Upper lobe of right lung (tissue), 1 donor: ENCODE measurements at regions not wholly inside any gene's neighbourhood (a gene's known extent, or its start where the extent isn't known, plus 50 kb on each side); places are given as distances from the start of the nearest gene placed in this dataset.
A peak's percentile ranks its signal among the peaks of the same experiment; 100 is the strongest.
"Not testable (repeated sequence)": the region's sequence is repeated elsewhere in the genome, so short reads cannot be mapped to it uniquely, and the experiment has no call there.

Experiments
- ATAC-seq: fragments of 200-7000 bp; cut with Tn5 transposase; one replicate; pipeline ENCODE4 v1.9.1; 2020; ENCODE audit warnings: mild to moderate bottlenecking, moderate library complexity
- DNase-seq: peaks from one replicate; pipeline ENCODE4 v3.0.0-alpha.2; 2020
- H3K27ac ChIP-seq: fragments of 200-600 bp; one replicate; pipeline ENCODE4 v1.8.0; 2022
- H3K27me3 ChIP-seq: fragments of 200-600 bp; one replicate; pipeline ENCODE4 v1.8.0; 2022; ENCODE audit warnings: mild to moderate bottlenecking
- H3K36me3 ChIP-seq: fragments of 200-600 bp; one replicate; pipeline ENCODE4 v1.8.0; 2022
- H3K4me1 ChIP-seq: fragments of 200-600 bp; one replicate; pipeline ENCODE4 v1.8.0; 2022
- H3K4me3 ChIP-seq: fragments of 200-600 bp; one replicate; pipeline ENCODE4 v1.8.0; 2022; ENCODE audit warnings: mild to moderate bottlenecking
- H3K9me3 ChIP-seq: fragments of 200-600 bp; one replicate; pipeline ENCODE4 v1.8.0; 2022
- CTCF ChIP-seq: fragments of 200-600 bp; IDR thresholded peaks from one replicate; pipeline ENCODE4 v1.8.0; 2022; ENCODE audit warnings: antibody characterized with exemption
- intact Hi-C: fragments of 100-400 bp; cut with DNase I; formaldehyde crosslinking; loops from one replicate; pipeline ENCODE4 v1.11.0; 2022
- donor health status: DM: no; HTN: yes; CAD: no; lungs with severe emphysema.

GRCh38 chr9:129414993-129415941 is 205.6 kb downstream of the C9orf50 start:
- TF ChIP-seq CTCF: no peak
- ATAC-seq (no peak), DNase-seq (no peak)
- peak overlapping the region; percentile 99 for H3K27ac ChIP-seq
- H3K4me1 ChIP-seq: peaks cover 21% of the 10 kb centered on the region
- no peaks in the 10 kb centered on the region for H3K36me3 ChIP-seq
- H3K9me3 ChIP-seq: no peaks in the 10 kb centered on the region
- no peak overlapping the region for H3K4me3 ChIP-seq
- intact Hi-C loops: no loop called here
- no peaks in the 10 kb centered on the region for H3K27me3 ChIP-seq

GRCh38 chr9:129414377-129414992 is 206.4 kb downstream of the C9orf50 start:
- Histone ChIP-seq H3K27ac (peak overlapping the region; percentile 99), H3K4me3 (peak overlapping the region; percentile 64), H3K27me3 (no peaks in the 10 kb centered on the region), H3K9me3 (no peaks in the 10 kb centered on the region), H3K4me1 (peaks cover 21% of the 10 kb centered on the region), H3K36me3 (no peaks in the 10 kb centered on the region)
- DNase-seq: no peak
- ATAC-seq: no peak
- intact Hi-C loops: no loop called here
- no peak for TF ChIP-seq CTCF

DNA sequence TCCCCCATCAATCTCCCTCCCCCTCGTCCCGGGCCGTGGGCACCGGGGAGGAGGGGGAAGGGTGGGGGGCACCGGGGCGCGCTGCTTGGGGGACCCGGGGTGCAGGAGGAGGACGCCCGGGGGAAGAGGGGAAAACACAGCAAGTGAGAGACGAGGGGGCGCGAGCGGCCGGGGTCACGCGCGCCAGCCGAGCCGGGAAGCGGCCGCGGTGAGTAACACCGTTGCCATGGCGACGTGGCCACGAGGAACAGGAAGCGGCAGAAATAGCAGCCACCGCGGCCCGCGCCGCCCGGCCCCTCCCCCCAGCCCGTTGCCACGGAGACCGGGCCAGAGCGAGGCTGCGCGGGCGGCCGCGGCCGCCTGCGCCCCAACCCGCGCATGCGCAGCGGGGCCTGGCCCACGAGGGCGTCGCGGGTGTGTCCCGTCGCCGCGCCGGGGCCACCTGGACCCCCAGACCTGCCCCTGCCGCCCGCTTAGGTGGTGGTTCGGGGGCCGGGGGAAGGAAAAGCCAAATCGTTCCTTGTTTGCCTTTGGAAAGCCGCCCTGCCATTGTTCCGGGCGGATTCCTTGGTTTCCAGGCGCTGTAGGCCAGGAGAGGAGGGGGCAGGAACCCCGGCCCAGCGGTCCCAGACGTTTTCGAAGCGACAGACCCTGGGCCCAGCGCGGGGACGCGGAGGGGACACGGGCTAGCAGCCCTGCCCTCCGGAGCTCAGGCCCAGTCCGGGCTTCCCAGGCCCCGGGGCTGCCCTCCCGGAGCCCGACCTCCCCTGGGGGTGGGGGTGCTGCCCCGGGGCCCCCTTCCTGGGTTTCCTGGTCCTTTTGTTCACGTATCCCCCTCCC is 207.1 kb downstream of the C9orf50 start:
- H3K9me3 ChIP-seq: no peaks in the 10 kb centered on the region
- no peak for TF ChIP-seq CTCF
- intact Hi-C loops: no loop called here
- H3K4me3 ChIP-seq: peak overlapping the region; percentile 64
- H3K27me3 ChIP-seq: no peaks in the 10 kb centered on the region
- H3K27ac ChIP-seq: peak overlapping the region; percentile 99
- no peaks in the 10 kb centered on the region for H3K36me3 ChIP-seq
- ATAC-seq (peak; percentile 94), DNase-seq (peak; percentile 100)
- peaks cover 21% of the 10 kb centered on the region for H3K4me1 ChIP-seq

- no peak for TF ChIP-seq CTCF
- intact Hi-C loops: no loop called here
- no peaks in the 10 kb centered on the region for H3K9me3 ChIP-seq
- H3K27me3 ChIP-seq: no peaks in the 10 kb centered on the region
- H3K4me3 ChIP-seq: peak overlapping the region; percentile 64
- no peaks in the 10 kb centered on the region for H3K36me3 ChIP-seq
- ATAC-seq: peak; percentile 48
- H3K4me1 ChIP-seq: peaks cover 21% of the 10 kb centered on the region
- peak overlapping the region; percentile 99 for H3K27ac ChIP-seq
- no peak for DNase-seq
These were observed 207.9 kb downstream of the C9orf50 start for GRCh38 chr9:129412814-129413536.

DNA sequence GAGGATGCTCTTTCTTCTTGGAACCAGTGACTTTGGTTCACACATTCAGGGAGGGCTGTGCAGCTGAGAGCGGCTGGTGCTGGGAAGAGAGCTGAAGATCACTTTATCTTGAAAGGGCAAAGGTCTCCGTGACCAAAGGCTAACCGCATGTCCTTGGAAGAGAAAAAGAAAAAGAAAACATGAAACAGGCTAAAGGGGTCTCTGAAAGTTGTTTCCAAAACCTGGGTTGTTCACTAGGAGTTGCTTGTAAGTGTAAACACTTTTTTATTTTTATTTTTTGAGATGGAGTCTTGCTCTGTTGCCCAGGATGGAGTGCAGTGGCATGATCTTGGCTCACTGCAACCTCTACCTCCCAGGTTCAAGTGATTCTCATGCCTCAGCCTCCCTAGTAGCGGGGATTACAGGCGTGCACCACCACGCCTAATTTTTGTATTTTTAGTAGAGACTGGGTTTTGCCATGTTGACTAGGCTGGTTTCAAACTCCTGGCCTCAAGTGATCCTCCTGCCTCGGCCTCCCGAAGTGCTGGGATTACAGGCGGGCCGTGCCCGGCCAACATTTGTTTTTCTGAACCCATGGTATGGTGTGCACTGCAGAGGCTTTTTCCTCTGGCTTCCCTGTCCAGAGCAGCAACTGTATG is 208.6 kb downstream of the C9orf50 start:
- peaks cover 21% of the 10 kb centered on the region for H3K4me1 ChIP-seq
- H3K9me3 ChIP-seq, H3K27me3 ChIP-seq, H3K36me3 ChIP-seq, intact Hi-C loops, H3K4me3 ChIP-seq, DNase-seq, ATAC-seq: not testable (repeated sequence)
- peak overlapping the region; percentile 99 for H3K27ac ChIP-seq
